MV-4-11 (cell line): ENCODE measurements at regions not wholly inside any gene's neighbourhood (a gene's known extent, or its start where the extent isn't known, plus 50 kb on each side); places are given as distances from the start of the nearest gene placed in this dataset.

Experiments used
- DNase-seq: peaks from one replicate; lab custom pipeline; 2025; lab: John Stamatoyannopoulos, UW

- DNase-seq, result no peak
These were observed 292.3 kb downstream of the DAD1 start for GRCh38 chr14:22296722-22297121.

DNA sequence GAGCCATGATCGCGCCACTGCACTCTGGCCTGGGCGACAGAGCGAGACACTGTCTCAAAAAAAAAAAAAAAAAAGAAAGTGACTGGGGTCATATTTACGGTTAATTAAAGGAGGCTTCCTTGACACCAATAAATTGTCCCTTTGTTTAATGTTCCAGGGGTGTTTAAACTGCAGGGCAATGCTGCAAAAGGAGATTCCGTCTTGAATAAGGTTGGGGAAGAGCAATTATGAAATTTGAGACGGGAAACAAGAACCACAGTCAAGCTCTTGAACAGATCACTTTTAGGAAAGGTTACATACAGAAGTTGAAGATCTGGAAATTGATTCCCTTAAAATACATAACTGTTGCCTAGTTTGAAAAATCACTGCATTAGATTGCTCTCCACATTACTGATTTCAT is 292.9 kb downstream of the DAD1 start:
- no peak for DNase-seq

GRCh38 chr14:22291406-22291805 is 297.6 kb downstream of the DAD1 start:
- no peak for DNase-seq

DNA sequence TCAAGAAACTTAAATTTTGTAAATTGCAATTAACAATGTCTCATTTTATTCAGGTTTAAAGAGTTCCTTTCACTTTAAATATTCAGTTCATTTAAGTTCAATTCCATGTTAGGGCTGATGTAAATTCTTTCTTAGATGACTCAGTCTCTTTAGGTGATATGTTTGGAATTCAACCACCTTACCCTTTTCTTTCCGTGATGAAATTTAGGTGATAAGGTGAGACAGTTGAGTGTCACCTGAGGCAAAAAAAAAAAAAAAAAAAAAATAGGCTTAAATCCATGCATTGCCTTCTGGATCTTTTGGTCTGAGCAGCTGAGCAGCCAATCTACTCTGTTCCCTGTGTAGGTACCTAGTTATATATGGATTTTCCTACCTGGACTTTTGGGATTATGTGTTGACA is 299.5 kb downstream of the DAD1 start:
- DNase-seq, result no peak

- no peak for DNase-seq
These were observed 303.0 kb downstream of the DAD1 start for GRCh38 chr14:22285991-22286390.

DNA sequence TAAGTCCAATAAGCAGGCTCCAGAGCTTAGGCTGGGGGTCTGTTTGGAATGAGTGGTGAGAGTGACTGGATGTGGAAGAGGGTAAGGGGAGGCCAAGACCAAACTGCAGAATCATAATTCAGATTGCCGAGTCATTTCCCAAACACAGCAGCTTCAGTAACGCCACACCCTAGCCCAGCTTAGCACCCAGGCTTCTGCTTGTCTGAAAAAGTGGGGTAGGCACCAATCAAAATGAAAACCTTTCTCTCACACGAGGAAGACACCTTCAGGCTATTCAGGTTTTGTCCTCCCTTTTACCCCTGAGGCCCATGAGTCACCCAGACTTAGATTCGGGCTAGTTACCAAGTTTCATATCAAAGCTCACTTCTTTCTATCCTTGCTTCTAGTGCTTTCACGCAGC is 306.1 kb downstream of the DAD1 start:
- no peak for DNase-seq

- DNase-seq, result peak; percentile 70
These were observed 306.6 kb downstream of the DAD1 start for GRCh38 chr14:22282417-22282816.

DNA sequence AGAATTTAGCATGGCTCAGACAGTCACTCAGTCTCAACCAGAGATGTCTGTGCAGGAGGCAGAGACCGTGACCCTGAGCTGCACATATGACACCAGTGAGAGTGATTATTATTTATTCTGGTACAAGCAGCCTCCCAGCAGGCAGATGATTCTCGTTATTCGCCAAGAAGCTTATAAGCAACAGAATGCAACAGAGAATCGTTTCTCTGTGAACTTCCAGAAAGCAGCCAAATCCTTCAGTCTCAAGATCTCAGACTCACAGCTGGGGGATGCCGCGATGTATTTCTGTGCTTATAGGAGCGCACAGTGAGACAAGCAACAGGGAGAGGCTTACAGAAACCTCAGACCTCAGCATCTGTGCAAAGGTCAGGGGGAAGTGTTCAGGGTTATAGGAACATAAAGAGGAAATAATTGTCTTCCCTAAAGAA is 307.6 kb downstream of the DAD1 start:
- DNase-seq, result peak; percentile 69

DNA sequence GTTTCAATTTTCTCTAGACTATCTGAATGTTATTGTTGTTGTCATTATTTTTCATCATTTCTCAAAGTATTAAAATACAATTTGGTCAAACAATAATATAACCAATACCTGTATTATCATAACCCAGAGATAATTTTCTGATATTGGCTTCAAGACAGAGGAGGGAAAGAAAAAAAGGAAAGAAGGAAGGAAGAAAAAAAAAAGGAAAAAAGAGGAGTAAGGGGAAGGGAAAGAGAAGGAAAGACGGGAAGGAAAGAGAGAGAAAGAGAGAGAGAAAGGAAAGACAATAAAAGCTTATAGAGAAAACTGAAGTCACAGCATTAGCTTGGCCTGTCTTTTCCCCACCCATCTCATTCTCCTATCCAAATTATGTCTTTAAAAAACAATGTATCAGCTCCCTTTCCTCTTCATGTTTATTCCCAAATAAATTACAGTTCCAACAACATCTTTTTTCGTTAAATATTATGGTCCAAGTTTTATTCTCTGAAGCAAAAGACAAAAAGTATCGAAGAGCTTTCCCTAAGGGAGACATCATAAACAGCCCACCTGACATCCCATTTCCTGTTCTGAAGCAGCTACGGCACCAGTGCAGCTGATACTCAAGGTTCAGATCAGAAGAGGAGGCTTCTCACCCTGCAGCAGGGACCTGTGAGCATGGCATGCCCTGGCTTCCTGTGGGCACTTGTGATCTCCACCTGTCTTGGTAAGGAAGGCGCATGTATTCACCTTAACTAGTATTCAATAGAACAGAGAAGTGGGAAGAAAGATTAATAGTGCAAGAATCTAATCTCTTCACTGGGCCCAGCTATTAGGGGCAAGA is 308.3 kb downstream of the DAD1 start:
- no peak for DNase-seq

DNA sequence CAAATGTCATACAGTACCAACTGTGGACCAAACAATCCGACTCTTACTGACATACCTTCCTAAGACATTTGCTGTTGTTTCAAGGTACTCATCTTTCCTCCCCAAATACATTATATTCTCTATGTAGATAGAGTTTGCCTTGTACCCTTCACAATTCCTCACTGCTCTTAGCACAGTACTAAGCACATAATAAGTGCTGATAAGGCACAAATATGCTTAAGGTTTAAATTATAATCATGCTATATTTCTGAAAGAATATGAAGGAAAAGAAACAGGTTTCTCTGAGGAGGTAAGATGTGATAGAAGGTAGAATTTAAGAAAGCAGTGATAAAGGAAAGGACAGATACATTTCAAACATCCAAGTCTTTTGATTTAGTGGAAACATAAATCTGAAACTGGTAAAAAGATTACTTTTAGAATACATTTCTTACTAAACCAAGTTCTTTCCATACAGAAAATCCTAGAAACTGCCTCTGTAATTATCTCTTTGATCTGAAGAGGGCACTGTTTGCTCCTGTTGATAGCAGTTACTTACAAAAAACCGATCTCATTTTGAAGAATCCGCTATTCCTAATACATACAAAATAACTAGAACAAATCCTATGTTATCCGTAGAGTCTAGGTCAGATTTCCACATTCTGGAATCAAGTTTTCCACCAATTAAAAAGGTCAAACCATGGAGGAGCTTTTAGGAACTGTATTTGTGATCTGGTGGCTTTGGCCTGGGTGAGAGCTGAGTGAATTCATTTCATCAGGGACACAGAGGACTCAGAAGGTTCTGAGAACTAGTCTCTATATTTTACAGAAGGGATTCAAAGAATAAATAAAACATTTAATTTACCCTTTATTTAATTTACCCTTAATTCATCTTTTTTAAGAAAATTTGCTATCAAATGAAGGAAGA is 311.9 kb downstream of the DAD1 start:
- peak; percentile 14 for DNase-seq

DNA sequence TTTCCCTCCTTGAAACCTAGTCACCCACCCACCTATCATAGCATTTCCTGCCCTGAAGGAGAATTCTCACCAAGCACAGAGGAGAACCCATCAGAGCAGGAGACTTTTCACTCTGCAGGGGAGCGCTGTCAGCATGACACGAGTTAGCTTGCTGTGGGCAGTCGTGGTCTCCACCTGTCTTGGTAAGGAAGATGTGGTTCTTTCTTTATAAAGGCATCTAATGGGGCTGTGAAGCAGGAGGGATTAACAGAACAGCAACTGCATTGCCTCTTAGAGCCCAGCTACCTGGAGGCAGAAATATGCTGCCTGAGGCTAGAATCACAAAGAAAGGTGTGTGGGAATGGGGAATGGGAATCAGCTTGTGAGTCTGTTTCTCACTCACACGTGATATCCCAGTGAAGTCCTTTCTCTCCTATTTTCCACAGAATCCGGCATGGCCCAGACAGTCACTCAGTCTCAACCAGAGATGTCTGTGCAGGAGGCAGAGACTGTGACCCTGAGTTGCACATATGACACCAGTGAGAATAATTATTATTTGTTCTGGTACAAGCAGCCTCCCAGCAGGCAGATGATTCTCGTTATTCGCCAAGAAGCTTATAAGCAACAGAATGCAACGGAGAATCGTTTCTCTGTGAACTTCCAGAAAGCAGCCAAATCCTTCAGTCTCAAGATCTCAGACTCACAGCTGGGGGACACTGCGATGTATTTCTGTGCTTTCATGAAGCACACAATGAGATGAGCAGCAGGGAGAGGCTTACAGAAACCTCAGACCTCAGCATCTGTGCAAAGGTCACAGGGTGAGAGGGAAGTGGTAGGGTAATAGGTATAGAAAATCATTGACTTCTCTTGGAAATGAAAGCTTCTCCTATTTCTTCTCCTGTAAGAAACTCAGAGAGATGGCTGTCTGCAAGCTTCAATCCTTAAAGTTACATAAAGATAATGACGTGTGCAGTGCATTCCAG is 316.9 kb downstream of the DAD1 start:
- DNase-seq, result no peak

GRCh38 chr14:22268875-22269274 is 320.1 kb downstream of the DAD1 start:
- DNase-seq, result no peak

DNA sequence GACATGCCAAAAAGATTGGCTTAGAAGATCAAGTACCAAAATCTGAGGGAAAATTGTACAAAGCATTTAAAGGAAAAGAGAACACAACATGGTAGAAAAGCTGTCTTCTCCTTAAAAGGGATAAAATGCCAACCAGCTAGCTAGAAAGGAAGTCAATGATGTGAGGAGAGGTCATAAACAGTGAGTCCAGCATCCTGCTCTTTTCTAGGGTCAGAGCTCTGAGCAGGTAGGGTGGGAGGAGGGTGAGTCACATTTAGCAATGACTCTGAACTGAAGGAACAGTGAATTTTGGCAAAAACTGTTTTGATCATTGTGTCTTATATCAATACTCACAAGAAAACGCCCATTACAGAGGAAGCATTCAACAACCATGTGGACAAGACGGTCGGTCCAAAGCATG is 322.3 kb downstream of the DAD1 start:
- no peak for DNase-seq

DNA sequence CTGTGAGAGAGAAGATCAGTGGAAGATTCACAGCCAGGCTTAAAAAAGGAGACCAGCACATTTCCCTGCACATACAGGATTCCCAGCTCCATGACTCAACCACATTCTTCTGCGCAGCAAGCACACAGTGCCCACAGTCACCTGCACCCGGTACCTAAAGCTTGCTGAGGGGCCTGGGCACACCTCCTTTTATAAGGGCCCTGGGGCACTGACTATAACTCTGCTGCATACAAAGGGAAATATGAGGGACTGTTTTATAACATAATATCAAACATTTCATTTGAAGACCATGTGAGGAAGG is 322.9 kb downstream of the DAD1 start:
- DNase-seq, result no peak

GRCh38 chr14:22265319-22266141 is 323.5 kb downstream of the DAD1 start:
- peak; percentile 31 for DNase-seq

GRCh38 chr14:22264759-22265158 is 324.3 kb downstream of the DAD1 start:
- DNase-seq, result no peak

- DNase-seq, result no peak
These were observed 325.1 kb downstream of the DAD1 start for GRCh38 chr14:22263961-22264360.

DNA sequence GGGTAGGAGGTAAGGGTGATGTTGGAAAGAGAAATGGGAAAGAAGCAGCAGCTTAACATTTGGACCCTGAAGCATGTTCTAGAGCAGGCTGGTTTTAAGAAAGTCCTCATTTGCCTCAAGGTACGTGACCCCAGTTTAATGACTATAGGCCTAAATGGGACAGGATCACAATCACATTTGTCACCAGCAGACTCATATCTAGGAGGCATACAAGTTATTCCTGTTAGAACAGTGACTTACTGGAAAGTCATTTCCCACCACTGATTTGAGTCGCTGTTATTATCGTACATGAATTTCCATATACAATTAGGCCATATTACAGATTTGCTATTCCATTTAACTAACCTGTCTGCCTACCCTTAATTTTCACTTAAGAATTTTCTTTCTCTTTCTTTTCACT is 326.1 kb downstream of the DAD1 start:
- DNase-seq, result no peak

DNA sequence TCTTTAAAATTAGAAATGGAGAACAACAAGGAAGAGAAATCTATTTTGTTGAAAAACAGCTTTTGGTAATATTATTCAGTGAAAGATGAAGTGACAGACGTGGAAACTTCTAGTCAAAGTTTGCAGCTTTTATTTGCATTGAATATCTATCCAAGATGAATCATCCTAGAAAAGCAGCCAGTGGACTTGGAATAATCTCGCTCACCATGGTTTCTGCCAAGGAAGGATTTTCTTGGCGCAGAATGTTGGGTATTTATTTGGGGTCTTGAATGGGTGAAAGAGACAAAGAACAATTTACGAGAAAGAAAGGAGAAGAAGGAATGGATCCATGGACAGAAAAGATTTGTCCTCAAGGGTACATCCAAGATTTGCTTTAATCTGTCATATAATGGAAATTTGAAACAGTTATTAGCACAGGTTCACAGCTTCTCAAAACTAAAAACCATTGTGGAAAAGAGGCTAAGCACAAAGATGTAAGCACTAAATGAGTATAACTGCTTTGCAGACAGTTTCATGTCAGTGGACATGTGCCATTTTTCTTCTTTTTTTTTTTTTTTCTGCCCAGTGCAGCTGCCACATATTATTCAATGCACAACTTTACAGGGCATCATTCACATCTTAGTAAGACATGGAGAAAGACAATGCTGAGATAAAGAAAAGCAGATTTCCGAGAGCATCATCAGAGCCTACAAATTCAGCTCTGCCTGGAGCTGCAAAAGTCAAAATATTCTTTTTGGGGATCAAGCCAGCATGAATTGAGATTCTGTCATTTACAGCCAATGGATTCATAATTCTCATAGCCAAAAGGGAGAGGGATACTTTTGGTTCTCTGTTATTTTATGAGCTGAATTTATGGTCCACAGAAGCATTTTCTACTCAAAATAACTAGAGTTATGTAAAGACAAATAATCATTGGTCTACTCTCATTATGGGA is 333.7 kb downstream of the DAD1 start:
- DNase-seq, result no peak

DNA sequence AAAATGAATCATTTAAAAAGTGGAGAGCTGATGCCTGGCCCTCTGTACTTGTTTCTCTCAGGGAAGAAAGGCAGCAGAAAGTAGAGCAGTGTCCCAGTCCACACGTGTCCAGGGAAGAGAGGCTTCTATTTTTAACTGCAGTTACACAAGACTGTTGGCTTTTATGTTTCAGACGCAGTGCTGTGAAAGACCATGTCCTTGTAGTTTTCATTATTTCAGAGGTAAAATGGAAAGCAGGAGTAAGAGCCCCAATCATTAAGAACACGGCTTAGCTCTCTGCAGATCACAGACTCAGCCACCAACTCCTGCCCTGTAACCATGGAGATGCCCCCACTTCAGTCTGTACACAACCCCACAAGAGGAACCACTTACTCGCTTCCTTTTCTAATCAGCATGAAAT is 336.3 kb downstream of the DAD1 start:
- peak; percentile 27 for DNase-seq
